Activated T-helper 1 cell treated with anti-CD3 and anti-CD28 coated beads, Interleukin-12 subunit alpha, Interleukin-12 subunit beta, Interleukin-2, Interleukin-4 antibody, amounts not matched to agents 30 ng/mL and 10 ng/mL and 1 ng/mL, durations not matched to agents 14 hours and 24 hours and 36 hours (primary cell): ENCODE measurements at regions not wholly inside any gene's neighbourhood (a gene's known extent, or its start where the extent isn't known, plus 50 kb on each side); places are given as distances from the start of the nearest gene placed in this dataset.

Experiments used
- DNase-seq: peaks from one replicate; pipeline ENCODE4 v3.0.0; 2021; ENCODE audit warnings: low spot score
- H3K27ac Mint-ChIP-seq: one replicate; pipeline ENCODE4 v1.8.0; 2021; ENCODE audit warnings: mild to moderate bottlenecking, mixed read lengths
- H3K27me3 Mint-ChIP-seq: one replicate; pipeline ENCODE4 v1.8.0; 2022; ENCODE audit warnings: mild to moderate bottlenecking, moderate library complexity, mixed read lengths; ENCODE audit not compliant: insufficient read depth
- H3K36me3 Mint-ChIP-seq: one replicate; pipeline ENCODE4 v1.8.0; 2021; ENCODE audit warnings: low read depth, mixed read lengths
- H3K4me1 Mint-ChIP-seq: one replicate; pipeline ENCODE4 v1.8.0; 2021; ENCODE audit warnings: low read depth, mixed read lengths
- H3K4me3 Mint-ChIP-seq: one replicate; pipeline ENCODE4 v1.8.0; 2021; ENCODE audit warnings: mild to moderate bottlenecking, moderate library complexity, mixed read lengths
- H3K9me3 Mint-ChIP-seq: one replicate; pipeline ENCODE4 v1.8.0; 2021; ENCODE audit warnings: mixed read lengths
- intact Hi-C: fragments of 100-400 bp; cut with micrococcal nuclease; formaldehyde crosslinking; loops from one replicate; pipeline ENCODE4 v1.15.1; 2024

DNA sequence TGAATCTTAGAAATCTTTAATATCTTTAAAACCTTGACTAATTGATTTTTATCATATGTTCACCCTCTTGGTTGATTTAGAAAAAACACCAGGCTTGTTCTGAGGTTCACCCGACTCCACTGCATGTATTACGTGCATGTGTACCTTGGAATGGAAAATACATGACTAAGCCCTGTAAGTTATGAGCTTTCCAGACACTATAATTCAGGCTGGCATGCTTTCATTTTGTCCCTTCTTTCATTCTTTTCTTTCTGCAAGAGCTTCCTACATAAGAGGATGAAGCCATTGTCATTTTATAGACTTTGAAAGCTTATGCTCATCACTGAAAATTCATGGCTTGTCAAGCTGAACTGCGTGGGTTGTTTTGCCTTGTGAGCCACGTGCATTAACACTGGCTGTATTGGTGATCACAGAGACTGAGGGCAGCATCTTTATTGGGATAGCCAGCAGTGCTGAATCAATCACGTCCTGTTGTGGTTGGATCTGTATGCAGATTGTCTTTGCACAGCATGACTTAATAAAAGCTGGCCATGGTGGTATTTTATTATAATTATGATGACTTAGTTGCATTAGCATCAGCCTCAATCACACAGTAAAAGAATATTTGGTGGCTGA, 141.9 kb downstream of the SLIT2 start:
- Mint-ChIP-seq H3K4me3 (no peak overlapping the region), H3K27ac (no peak overlapping the region), H3K27me3 (no peaks in the 10 kb centered on the region), H3K36me3 (no peaks in the 10 kb centered on the region), H3K9me3 (no peaks in the 10 kb centered on the region), H3K4me1 (no peaks in the 10 kb centered on the region)
- intact Hi-C loops: no loop called here
- DNase-seq: no peak

GRCh38 chr4:20394512-20394911, 142.8 kb downstream of the SLIT2 start:
- intact Hi-C loops: no loop called here
- Mint-ChIP-seq H3K27ac (no peak overlapping the region), H3K4me3 (no peak overlapping the region), H3K9me3 (no peaks in the 10 kb centered on the region), H3K36me3 (no peaks in the 10 kb centered on the region), H3K27me3 (no peaks in the 10 kb centered on the region), H3K4me1 (no peaks in the 10 kb centered on the region)
- no peak for DNase-seq

DNA sequence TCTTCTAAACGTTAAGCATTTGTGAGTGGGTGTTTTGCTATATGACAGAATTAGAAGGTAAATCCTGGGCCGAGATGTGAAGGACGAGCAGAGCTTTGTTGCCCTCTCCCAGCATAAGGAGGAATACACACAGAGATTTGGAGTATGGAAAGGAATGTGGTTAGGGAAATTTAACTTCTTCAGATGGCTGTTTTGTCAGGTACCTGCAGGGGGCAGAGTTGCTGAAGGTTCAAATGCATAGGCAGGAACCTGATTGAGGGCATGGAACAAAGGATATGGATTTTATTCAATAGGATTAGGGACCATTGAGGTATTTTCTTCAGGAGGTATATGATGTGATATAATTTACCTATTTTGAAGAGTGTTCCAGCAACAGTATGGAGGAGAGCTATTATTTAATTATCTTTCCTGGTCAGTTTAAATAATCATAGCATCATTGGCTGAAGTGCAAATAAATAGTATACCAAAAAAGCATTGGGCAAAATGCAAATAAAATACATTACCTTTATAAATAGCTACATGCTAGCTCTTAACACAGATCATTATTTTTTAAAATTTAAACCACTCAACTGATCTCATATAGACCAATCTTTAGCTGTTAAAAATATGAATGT, 143.6 kb downstream of the SLIT2 start:
- Mint-ChIP-seq H3K9me3 (no peaks in the 10 kb centered on the region), H3K36me3 (no peaks in the 10 kb centered on the region), H3K27me3 (no peaks in the 10 kb centered on the region), H3K4me3 (no peak overlapping the region), H3K27ac (no peak overlapping the region), H3K4me1 (no peaks in the 10 kb centered on the region)
- no peak for DNase-seq
- intact Hi-C loops: loop anchor here (1.0 kb wide), 1 partner anchor 290 kb away; no protein-coding TSS in a partner anchor

- Mint-ChIP-seq H3K9me3 (no peaks in the 10 kb centered on the region), H3K4me3 (no peak overlapping the region), H3K36me3 (no peaks in the 10 kb centered on the region), H3K27ac (no peak overlapping the region), H3K4me1 (no peaks in the 10 kb centered on the region), H3K27me3 (peaks cover 6% of the 10 kb centered on the region)
- intact Hi-C loops: no loop called here
- no peak for DNase-seq
Measured at GRCh38 chr4:20403290-20403689, 151.6 kb downstream of the SLIT2 start.

- Mint-ChIP-seq H3K4me1 (no peaks in the 10 kb centered on the region), H3K4me3 (no peak overlapping the region), H3K36me3 (no peaks in the 10 kb centered on the region), H3K27me3 (peaks cover 8% of the 10 kb centered on the region), H3K9me3 (no peaks in the 10 kb centered on the region), H3K27ac (no peak overlapping the region)
- intact Hi-C loops: no loop called here
- no peak for DNase-seq
Measured at GRCh38 chr4:20403846-20404245, 152.1 kb downstream of the SLIT2 start.

DNA sequence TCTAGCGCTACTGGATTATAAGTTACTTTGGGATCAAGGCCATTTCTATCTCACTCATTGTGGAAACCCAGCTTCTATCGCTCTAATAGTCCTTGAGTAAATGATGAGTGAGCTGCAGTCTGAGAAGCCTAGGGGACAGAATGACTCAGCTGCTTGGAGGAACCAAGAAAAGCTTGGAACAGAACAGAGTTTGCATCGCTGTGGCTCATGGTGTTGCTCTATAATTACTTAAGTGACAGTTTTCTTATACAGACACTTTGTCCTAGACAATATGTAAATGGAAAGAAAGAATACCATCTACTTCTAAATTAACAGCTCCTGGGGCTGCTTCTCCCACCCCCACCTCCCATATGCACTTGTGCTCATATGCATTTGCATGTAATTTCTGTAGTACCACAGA, 156.9 kb downstream of the SLIT2 start:
- Mint-ChIP-seq H3K9me3 (no peaks in the 10 kb centered on the region), H3K27me3 (peaks cover 13% of the 10 kb centered on the region), H3K4me1 (no peaks in the 10 kb centered on the region), H3K36me3 (no peaks in the 10 kb centered on the region), H3K4me3 (no peak overlapping the region), H3K27ac (no peak overlapping the region)
- DNase-seq: no peak
- intact Hi-C loops: no loop called here

DNA sequence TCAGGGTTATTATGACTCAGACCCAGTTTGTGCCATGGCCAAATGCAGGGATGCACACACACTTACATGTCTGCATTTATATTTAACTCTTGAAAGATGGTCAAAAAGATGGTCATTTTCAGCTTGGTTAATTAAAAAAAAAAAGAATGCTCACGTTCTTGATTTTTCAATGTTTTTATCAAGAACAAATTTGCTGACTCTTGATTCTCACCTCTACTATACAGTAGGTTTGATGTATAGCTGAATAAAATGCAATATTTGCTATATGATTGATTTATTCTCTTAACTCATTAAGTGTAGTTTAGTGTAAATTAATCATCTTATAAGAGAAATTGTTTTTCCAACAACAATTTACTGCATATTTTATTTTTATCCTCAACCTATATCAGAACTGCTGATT, 160.4 kb downstream of the SLIT2 start:
- DNase-seq: no peak
- no peaks in the 10 kb centered on the region for H3K4me1 Mint-ChIP-seq
- no peak overlapping the region for H3K4me3 Mint-ChIP-seq
- H3K27me3 Mint-ChIP-seq: peaks cover 8% of the 10 kb centered on the region
- no peaks in the 10 kb centered on the region for H3K9me3 Mint-ChIP-seq
- no peaks in the 10 kb centered on the region for H3K36me3 Mint-ChIP-seq
- H3K27ac Mint-ChIP-seq: no peak overlapping the region
- intact Hi-C loops: no loop called here

DNA sequence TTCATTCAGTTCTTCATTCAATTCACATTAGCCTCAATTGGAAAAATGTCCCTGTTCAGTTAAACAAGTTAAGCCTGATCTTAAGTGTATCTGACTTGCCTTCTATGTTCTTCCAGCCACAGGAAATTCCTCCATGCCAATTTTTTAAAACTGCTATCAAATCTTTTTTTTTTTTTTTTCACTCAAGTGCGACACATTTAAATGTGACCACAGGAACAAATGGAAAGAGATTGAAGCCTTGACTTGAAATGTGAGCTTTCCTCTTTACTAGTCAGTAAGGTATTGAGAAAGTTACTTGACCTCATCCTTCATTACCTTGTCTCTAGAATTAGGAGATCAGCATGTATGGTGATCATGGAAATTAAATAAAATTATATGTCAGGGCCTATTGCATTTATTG, 165.1 kb downstream of the SLIT2 start:
- H3K36me3 Mint-ChIP-seq: no peaks in the 10 kb centered on the region
- no peak overlapping the region for H3K27ac Mint-ChIP-seq
- H3K4me3 Mint-ChIP-seq: no peak overlapping the region
- no peak for DNase-seq
- H3K4me1 Mint-ChIP-seq: peaks cover 5% of the 10 kb centered on the region
- H3K9me3 Mint-ChIP-seq: no peaks in the 10 kb centered on the region
- intact Hi-C loops: no loop called here
- H3K27me3 Mint-ChIP-seq: peaks cover under 1% of the 10 kb centered on the region

DNA sequence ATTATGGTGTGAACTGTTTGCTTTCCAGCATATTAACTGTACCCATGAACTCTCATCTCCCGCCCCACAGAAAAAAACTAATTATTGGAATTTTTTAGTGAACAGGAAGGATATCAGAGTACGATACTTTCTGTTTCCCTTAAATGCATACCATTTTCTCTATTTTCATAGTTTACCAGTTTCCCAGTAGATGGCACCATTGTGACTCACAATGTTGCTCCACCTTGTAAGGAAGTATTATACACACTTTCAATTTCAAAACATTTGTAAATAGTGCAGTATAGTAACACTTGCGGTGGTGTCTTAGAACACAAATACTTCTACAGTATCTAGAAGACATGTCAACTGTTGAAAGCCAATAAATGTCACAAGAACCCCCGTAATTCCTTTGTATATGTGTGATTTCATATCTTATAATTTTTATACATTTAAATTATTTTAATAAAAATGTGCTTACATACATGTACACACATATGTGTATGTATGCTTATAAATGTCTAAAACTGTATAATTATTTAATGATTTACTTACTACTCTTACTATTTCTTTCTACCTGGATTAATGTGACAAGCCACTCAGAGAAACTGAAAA, 167.3 kb downstream of the SLIT2 start:
- H3K36me3 Mint-ChIP-seq: no peaks in the 10 kb centered on the region
- no peak for DNase-seq
- H3K4me3 Mint-ChIP-seq: peak overlapping the region; percentile 57
- H3K9me3 Mint-ChIP-seq: no peaks in the 10 kb centered on the region
- peak overlapping the region; percentile 9 for H3K27ac Mint-ChIP-seq
- peaks cover 5% of the 10 kb centered on the region for H3K4me1 Mint-ChIP-seq
- intact Hi-C loops: loop anchor here (1.0 to 2.0 kb wide), 3 partner anchors 124 to 281 kb away; partner anchors contain the start of gene PACRGL
- H3K27me3 Mint-ChIP-seq: no peaks in the 10 kb centered on the region

GRCh38 chr4:20420916-20421602, 169.4 kb downstream of the SLIT2 start:
- Mint-ChIP-seq H3K27ac (no peak overlapping the region), H3K27me3 (peaks cover 2% of the 10 kb centered on the region), H3K36me3 (no peaks in the 10 kb centered on the region), H3K4me1 (peaks cover 5% of the 10 kb centered on the region), H3K4me3 (no peak overlapping the region), H3K9me3 (no peaks in the 10 kb centered on the region)
- intact Hi-C loops: no loop called here
- no peak for DNase-seq

DNA sequence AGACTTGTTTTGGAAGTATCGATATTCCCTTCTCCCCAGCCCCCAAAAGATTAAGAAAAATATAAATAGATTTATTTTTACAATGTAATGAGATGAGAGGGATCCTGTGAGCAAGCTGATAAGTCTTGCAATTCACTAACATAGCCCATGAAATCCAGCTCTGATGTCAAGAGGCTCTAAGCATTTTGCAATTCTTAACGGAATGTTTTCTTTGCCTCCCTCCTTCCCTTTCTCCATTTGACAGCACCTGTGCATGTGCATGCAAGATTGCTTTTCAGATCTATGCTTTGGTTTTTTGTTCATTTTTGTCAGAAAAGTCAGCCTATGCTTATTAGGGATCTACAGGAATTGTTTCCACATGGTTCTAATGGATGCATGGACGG, 169.9 kb downstream of the SLIT2 start:
- Mint-ChIP-seq H3K9me3 (no peaks in the 10 kb centered on the region), H3K4me3 (no peak overlapping the region)
- intact Hi-C loops: no loop called here

DNA sequence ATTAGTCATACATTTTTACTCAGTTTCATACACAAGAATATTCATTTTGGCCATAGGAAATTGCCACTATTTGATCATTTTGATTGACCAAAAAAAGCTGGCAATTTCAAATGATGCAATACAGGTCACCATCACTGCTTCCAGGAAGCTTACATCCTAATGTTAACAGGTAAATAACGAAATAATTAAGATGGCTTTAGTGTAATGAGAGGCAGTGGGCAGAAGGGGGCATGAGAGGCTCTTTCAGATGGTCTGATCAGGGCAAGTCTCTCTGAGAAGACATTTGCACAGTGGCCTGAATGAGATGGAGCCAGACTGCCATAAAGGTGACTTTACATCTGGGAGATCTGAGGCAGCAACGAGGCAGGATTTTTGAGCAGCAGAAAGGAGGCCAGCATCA, 170.7 kb downstream of the SLIT2 start:
- Mint-ChIP-seq H3K36me3 (no peaks in the 10 kb centered on the region), H3K9me3 (no peaks in the 10 kb centered on the region), H3K27ac (no peak overlapping the region), H3K27me3 (peaks cover 4% of the 10 kb centered on the region), H3K4me3 (no peak overlapping the region), H3K4me1 (peaks cover 5% of the 10 kb centered on the region)
- intact Hi-C loops: no loop called here
- no peak for DNase-seq

More for the DNA sequence above, 169.9 kb downstream of the SLIT2 start:
- Mint-ChIP-seq H3K27ac (no peak overlapping the region), H3K4me1 (peaks cover 5% of the 10 kb centered on the region), H3K27me3 (peaks cover 4% of the 10 kb centered on the region), H3K36me3 (no peaks in the 10 kb centered on the region)
- DNase-seq: no peak

DNA sequence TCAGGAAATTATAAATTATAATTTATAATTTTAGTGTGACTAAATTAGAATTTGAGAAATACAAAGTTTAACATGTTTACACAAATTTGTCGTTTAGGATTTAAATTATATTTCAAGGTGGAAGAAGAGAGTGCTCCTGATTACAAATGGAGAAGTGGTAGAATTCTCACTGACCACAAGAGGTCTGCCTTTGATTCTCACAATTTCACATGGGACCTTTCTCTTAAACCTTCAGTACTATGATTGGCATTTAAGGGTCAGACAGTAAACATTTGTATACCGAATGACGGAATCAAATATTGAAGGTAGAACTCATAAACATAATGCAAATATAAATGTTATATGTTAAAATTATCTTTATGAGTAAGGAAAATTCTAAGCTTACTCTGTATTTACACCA, 171.7 kb downstream of the SLIT2 start:
- Mint-ChIP-seq H3K27me3 (peaks cover 4% of the 10 kb centered on the region), H3K27ac (no peak overlapping the region)
- intact Hi-C loops: no loop called here

More for the DNA sequence above, 171.7 kb downstream of the SLIT2 start:
- Mint-ChIP-seq H3K36me3 (no peaks in the 10 kb centered on the region), H3K4me3 (no peak overlapping the region), H3K9me3 (no peaks in the 10 kb centered on the region), H3K4me1 (peaks cover 5% of the 10 kb centered on the region)
- DNase-seq: no peak
